Suprapubic skin (tissue), 3 donors: ENCODE measurements at regions not wholly inside any gene's neighbourhood (a gene's known extent, or its start where the extent isn't known, plus 50 kb on each side); places are given as distances from the start of the nearest gene placed in this dataset.

Experiments
- CTCF ChIP-seq, 2 donors: fragments of 200-600 bp in 1 of 2; fragments of 450-650 bp in 1 of 2; sonication (generic) in 1 of 2; IDR thresholded peaks; one replicate each; pipeline ENCODE4 v1.5.1; 2016 to 2019; ENCODE audit warnings: antibody characterized with exemption in 2 of 2, mild to moderate bottlenecking in 1 of 2, moderate library complexity in 1 of 2
- POLR2A ChIP-seq, 2 donors: fragments of 450-650 bp; IDR thresholded peaks; one replicate each; pipeline ENCODE4 v1.6.1; 2017; ENCODE audit warnings: antibody characterized with exemption in 2 of 2, mild to moderate bottlenecking in 2 of 2, moderate library complexity in 2 of 2

GRCh38 chrX:124203311-124203710 lies 129.1 kb upstream of the TEX13D start:
- TF ChIP-seq CTCF (IDR thresholded peaks at IDR 0.05) = no peak
- TF ChIP-seq POLR2A (IDR thresholded peaks at IDR 0.05) = no peak
